Upper lobe of right lung (tissue), 1 donor: ENCODE measurements at regions not wholly inside any gene's neighbourhood (a gene's known extent, or its start where the extent isn't known, plus 50 kb on each side); places are given as distances from the start of the nearest gene placed in this dataset.

Source experiments
- ATAC-seq: fragments of 200-7000 bp; cut with Tn5 transposase; one replicate; pipeline ENCODE4 v1.9.1; 2020; ENCODE audit warnings: mild to moderate bottlenecking, moderate library complexity
- DNase-seq: peaks from one replicate; pipeline ENCODE4 v3.0.0-alpha.2; 2020
- H3K27ac ChIP-seq: fragments of 200-600 bp; one replicate; pipeline ENCODE4 v1.8.0; 2022
- H3K27me3 ChIP-seq: fragments of 200-600 bp; one replicate; pipeline ENCODE4 v1.8.0; 2022; ENCODE audit warnings: mild to moderate bottlenecking
- H3K36me3 ChIP-seq: fragments of 200-600 bp; one replicate; pipeline ENCODE4 v1.8.0; 2022
- H3K4me1 ChIP-seq: fragments of 200-600 bp; one replicate; pipeline ENCODE4 v1.8.0; 2022
- H3K4me3 ChIP-seq: fragments of 200-600 bp; one replicate; pipeline ENCODE4 v1.8.0; 2022; ENCODE audit warnings: mild to moderate bottlenecking
- H3K9me3 ChIP-seq: fragments of 200-600 bp; one replicate; pipeline ENCODE4 v1.8.0; 2022
- intact Hi-C: fragments of 100-400 bp; cut with DNase I; formaldehyde crosslinking; loops from one replicate; pipeline ENCODE4 v1.11.0; 2022
- TF ChIP-seq, protein P1 (sequence below): fragments of 200-600 bp; IDR thresholded peaks from one replicate; pipeline ENCODE4 v1.8.0; 2022; ENCODE audit warnings: antibody characterized with exemption
- donor health status: DM: no; HTN: yes; CAD: no; lungs with severe emphysema.

DNA sequence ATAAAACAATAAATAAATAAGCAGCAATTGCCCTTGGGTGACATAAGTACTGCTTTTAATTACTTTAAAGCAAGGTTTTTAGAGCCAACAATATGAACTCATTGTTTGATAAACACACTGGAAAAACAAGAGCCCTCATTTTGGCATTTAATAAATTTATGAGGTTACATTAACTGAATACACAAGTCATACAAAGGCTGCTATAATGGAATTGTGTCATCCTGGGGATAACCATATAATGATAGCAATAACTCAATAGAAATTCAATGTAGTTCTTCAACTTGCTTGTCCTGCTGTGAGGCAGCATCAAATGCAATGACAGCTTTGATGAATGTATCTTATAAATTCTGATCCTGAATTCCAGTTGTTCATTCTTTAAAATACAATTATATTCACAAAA lies 1512.5 kb downstream of the STIM2 start:
- Histone ChIP-seq H3K36me3 (no peaks in the 10 kb centered on the region), H3K4me1 (no peaks in the 10 kb centered on the region), H3K9me3 (no peaks in the 10 kb centered on the region), H3K4me3 (no peak overlapping the region), H3K27me3 (no peaks in the 10 kb centered on the region), H3K27ac (no peak overlapping the region)
- intact Hi-C loops = no loop called here
- no peak for DNase-seq
- TF ChIP-seq, protein P1, sequence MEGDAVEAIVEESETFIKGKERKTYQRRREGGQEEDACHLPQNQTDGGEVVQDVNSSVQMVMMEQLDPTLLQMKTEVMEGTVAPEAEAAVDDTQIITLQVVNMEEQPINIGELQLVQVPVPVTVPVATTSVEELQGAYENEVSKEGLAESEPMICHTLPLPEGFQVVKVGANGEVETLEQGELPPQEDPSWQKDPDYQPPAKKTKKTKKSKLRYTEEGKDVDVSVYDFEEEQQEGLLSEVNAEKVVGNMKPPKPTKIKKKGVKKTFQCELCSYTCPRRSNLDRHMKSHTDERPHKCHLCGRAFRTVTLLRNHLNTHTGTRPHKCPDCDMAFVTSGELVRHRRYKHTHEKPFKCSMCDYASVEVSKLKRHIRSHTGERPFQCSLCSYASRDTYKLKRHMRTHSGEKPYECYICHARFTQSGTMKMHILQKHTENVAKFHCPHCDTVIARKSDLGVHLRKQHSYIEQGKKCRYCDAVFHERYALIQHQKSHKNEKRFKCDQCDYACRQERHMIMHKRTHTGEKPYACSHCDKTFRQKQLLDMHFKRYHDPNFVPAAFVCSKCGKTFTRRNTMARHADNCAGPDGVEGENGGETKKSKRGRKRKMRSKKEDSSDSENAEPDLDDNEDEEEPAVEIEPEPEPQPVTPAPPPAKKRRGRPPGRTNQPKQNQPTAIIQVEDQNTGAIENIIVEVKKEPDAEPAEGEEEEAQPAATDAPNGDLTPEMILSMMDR = no peak
- no peak for ATAC-seq

DNA sequence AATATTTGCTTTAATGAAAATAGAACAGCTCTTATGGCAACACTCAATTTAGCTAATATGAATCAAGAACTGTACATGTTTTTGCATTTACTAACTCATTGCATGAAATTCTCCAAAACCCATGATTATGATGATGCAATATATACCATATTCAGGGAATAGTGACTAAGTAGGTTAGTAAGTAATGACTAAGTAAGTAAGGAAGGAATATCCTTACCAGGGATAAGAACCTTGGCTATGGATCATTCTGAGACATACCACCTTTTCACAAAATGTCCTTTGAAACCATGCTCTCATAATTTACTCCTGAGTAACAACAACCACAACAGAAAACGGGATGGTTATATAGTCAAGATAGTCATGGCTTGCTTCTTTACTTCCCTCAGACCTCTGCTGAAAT lies 1513.0 kb downstream of the STIM2 start:
- no peaks in the 10 kb centered on the region for H3K9me3 ChIP-seq
- H3K4me3 ChIP-seq = no peak overlapping the region
- ATAC-seq (no peak), DNase-seq (no peak)
- no peaks in the 10 kb centered on the region for H3K4me1 ChIP-seq
- H3K36me3 ChIP-seq = no peaks in the 10 kb centered on the region
- H3K27ac ChIP-seq = no peak overlapping the region
- intact Hi-C loops = no loop called here
- no peaks in the 10 kb centered on the region for H3K27me3 ChIP-seq
- TF ChIP-seq, protein P1 = no peak

DNA sequence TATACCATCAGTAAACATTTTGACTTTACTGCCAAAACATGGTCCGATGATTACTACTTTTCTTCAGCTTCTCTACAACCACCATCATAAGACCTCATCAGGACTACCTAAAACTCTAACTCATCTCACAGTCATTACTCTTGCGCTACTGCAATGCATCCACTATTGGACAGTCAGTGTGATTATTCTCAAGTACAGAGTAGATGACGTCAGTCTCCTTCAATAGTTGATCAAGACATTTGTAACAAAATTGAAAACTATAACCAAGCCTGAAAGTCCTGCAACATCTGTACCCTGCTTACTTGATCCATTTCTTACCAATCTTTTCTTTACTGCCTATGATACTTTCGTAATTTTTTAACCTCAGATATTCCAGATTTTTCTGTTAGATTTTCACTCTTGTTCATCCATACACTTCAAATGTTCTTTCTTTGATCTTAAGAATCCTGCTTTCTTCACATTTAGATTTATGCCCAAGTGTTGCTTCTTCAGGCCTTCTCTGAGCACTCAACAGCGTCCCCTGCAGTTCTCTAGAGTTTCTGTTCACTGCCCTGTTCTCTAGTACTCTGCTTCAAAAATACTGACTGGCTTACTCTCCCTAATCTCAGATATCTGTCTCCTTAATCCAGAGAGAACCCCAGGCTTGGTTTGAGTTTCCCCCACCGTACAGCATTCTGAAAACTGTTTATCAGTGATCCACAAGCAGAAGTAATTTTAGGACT lies 1517.6 kb downstream of the STIM2 start:
- H3K36me3 ChIP-seq = no peaks in the 10 kb centered on the region
- no peaks in the 10 kb centered on the region for H3K9me3 ChIP-seq
- no peaks in the 10 kb centered on the region for H3K27me3 ChIP-seq
- ATAC-seq (no peak), DNase-seq (no peak)
- H3K4me1 ChIP-seq = no peaks in the 10 kb centered on the region
- no peak overlapping the region for H3K27ac ChIP-seq
- intact Hi-C loops = no loop called here
- TF ChIP-seq, protein P1 = no peak
- no peak overlapping the region for H3K4me3 ChIP-seq

DNA sequence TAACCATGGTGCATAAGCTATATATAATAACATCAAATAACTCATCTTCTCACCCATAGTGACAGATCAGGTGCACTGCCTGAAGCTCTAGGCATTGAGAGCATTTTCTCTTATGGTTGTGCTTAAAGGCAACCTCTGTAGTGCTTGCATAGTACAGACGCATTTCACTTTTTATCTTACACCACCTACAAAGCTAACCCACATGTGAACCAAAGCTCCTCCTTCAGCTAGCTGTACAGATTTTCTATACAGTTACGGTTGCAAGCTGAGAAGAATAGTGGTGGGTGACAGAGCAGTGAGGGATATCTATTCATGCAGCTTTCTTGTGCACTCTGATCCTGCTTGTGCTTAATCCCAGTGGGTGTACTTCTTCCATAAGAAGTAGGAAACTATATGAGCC lies 1525.2 kb downstream of the STIM2 start:
- no peaks in the 10 kb centered on the region for H3K36me3 ChIP-seq
- no peaks in the 10 kb centered on the region for H3K27me3 ChIP-seq
- H3K4me3 ChIP-seq = no peak overlapping the region
- no peak overlapping the region for H3K27ac ChIP-seq
- H3K4me1 ChIP-seq = no peaks in the 10 kb centered on the region
- TF ChIP-seq, protein P1 = no peak
- ATAC-seq (no peak), DNase-seq (no peak)
- no peaks in the 10 kb centered on the region for H3K9me3 ChIP-seq
- intact Hi-C loops = no loop called here

DNA sequence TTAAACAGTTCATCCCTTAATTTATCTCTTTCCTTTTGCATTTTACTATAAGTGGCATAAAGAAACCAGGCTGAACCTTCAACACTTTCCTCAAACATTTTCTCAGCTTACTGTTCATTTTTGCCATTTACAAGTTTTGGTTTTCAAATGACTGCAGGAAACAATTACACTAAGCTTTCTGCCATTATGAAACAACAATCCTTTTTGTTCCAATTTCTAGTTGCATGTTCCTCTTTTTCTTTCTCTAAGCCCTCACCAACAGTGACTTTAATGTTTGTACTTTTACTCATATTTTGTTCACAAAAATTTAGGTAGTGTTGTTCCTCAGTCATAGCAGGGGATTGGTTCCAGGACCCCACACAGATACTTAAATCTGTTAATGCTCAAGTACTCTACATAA lies 1526.1 kb downstream of the STIM2 start:
- H3K4me1 ChIP-seq = no peaks in the 10 kb centered on the region
- intact Hi-C loops = no loop called here
- H3K27ac ChIP-seq = no peak overlapping the region
- no peak for ATAC-seq
- no peak for DNase-seq
- H3K36me3 ChIP-seq = no peaks in the 10 kb centered on the region
- H3K27me3 ChIP-seq = no peaks in the 10 kb centered on the region
- no peak overlapping the region for H3K4me3 ChIP-seq
- TF ChIP-seq, protein P1 = no peak
- H3K9me3 ChIP-seq = no peaks in the 10 kb centered on the region

DNA sequence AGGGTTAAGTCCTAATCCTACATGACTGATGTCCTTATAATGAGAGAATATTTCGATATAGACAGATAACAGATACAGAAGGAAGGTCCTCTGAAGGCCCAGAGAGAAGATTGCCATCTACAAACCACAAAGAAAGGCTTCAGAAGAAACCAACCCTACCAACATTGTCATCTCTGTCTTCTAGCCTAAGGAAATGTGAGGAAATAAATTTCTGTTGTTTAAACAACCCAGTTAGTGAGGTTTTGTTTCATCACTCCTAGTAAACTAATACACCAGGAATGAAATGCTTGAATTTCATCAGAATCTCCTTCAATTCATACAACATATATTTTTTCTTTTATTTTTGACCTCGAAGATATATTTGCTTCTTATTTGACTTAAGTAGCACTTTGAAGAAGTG lies 1527.8 kb downstream of the STIM2 start:
- Histone ChIP-seq H3K36me3 (no peaks in the 10 kb centered on the region), H3K4me3 (no peak overlapping the region), H3K27me3 (no peaks in the 10 kb centered on the region), H3K4me1 (no peaks in the 10 kb centered on the region), H3K9me3 (no peaks in the 10 kb centered on the region), H3K27ac (no peak overlapping the region)
- TF ChIP-seq, protein P1 = no peak
- DNase-seq (no peak), ATAC-seq (no peak)
- intact Hi-C loops = no loop called here
